ENCODE measurements at regions not wholly inside any gene's neighbourhood (a gene's known extent, or its start where the extent isn't known, plus 50 kb on each side); places are given as distances from the start of the nearest gene placed in this dataset.

DNA sequence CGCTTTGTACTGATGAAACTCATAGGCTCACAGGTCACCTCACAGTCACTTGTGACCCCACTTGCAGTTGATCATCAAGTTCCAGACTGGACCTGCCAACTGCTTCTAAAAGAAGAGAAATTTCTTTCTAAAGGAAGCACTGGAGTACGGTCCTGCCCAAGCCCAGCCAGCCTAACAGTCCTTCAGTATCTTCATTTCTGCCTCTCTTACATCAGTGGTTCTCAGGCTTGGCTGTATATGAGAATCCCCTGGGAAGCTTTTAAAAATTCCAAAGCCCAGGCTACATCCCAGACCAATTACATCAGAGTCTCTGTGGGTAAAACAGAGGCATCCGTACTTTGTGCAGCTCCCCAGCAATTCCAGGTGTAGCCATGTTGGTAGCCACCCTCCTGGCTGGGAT is 282.1 kb downstream of the NFIB start:
- DNase-seq: peak; percentile 65

DNA sequence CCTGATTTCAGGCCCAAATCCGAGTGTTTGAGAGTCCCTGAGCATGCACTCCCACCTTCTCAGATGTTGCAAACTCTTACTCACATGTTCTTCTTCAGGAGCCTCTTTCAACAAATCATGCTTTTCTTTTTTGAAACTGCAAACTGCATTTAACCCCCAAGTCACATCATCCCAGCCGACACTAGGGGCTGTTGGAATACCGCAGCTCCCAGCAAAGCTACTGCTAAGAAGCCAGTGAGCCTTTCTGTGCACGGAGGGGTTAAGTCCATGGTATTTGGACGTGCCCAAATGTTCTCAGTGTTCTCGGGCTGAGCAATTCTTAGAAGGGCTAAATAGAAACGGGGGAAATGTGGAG is 282.9 kb downstream of the NFIB start:
- peak; percentile 75 for DNase-seq

DNA sequence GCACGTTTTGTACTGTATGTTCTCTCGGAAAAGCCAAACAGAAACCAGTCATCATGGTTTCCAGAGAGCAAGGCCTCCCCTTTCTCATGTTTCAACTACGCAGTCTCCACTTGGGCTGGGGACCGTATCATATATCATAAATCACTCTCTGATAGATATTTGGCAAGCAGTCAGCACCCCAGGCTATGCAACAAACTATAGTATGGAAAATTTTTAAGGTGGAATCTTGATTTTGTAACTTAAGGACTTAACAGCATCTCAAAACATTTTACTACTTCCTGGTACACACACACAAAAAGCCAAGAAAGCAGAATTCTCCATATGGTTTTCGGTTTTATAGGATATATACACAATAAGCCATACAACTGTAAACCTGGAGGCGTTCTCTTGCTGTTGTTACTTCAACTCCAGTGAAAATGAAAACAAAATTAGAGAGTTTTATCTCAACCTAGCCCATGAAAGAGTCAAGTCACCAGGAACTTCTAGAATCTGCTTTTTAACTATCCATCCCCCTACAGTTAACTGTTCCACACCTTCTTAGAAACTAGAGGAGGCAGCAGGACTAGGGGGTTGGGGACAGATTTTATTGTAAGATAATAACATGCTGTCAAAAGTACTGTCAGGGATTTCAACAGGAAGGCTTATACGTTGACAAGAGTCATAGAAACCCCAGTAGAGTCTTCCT is 283.4 kb downstream of the NFIB start:
- peak; percentile 87 for DNase-seq

DNA sequence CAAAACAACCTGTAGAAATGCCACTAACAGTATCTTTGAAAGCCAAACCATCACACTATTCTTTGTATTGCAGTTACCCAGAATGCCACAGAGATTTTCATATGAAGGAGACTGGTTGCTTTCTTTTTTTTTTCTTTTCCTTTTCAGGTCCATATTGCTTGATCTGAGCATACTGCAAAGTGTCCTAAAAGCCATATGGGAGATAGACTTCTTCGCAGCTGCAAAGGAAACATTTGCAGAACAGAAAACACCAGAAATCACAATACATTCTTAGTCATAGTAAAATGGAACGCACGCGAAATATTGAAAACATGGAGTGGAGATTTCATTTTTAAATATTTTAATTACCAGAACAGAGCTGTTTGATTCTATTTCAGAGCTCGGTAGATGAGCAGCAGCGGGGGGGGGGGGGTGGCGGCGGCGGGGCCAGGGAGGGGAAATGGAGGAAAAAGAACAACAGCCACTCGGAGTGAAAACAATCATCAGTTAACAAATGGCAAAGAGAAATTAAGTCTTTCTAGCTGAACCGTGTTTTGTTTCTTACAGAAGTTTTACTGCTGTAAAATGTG is 284.1 kb downstream of the NFIB start:
- DNase-seq: no peak

DNA sequence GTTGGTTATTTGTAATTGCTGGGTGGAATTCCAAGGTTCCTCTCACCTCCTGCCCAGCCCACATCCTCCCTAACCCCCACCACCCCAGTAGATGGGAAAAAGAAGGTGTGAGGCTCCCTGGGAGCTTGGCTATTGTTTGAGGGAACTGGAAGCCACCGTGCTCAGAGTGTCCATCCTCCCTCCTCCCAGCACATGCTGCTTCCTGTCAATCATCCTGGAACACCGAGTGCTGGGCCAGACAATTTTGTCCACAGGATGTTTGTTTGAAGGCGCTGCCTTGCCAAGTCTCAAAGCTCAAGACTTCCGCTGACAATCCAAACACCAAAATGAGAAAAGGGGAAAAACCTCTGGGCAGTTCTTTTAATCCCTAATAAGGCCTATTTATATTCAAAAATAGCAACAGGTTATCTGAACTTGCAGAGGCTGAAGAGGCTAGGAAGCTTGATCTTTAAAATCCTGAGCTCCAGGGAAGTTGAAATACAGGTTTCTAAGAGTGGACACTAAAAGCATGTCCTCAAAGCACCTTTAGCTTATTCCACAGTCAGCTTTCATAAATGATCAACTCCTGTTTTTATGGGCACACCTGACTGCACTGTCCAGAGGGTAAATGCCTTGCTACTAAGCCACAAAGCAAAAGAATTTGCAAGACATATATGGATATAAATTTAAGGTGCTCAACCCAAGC is 286.7 kb downstream of the NFIB start:
- DNase-seq: no peak

DNA sequence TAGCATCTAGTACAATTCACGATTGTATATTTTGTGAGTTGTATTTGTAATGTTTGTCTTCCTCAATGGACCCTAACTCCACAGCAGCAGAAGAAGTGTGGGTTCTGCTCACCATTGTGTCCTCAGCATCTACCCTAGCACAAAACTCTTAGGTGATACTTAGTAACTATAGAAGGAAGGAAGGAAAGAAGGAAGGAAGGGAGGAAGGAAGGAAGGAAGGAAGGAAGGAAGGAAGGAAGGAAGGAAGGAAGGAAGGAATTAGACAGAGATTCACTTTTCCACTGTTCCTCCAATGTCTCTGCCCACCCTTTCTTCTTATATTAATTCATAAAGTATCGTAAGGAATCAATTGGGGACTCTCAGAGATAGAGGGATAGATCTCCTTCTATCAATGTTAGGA is 288.2 kb downstream of the NFIB start:
- DNase-seq: no peak

DNA sequence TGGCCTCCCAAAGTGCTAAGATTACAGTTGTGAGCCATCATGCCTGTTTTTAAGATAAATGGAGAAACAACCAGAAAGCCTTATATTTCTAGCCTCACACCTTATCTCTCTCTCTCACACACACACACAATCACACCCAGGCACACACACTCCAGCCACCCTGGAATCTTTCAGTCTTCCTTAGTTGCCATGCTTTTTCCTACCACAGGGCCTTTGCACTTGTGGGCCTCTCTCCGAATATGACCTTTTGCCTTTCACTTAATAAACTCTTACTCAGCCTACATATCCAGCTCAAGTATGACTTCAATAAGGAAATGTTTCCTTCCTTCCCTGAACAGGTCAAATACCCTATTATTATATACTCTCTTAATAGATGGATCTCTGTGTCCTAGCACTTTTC is 290.7 kb downstream of the NFIB start:
- no peak for DNase-seq

DNA sequence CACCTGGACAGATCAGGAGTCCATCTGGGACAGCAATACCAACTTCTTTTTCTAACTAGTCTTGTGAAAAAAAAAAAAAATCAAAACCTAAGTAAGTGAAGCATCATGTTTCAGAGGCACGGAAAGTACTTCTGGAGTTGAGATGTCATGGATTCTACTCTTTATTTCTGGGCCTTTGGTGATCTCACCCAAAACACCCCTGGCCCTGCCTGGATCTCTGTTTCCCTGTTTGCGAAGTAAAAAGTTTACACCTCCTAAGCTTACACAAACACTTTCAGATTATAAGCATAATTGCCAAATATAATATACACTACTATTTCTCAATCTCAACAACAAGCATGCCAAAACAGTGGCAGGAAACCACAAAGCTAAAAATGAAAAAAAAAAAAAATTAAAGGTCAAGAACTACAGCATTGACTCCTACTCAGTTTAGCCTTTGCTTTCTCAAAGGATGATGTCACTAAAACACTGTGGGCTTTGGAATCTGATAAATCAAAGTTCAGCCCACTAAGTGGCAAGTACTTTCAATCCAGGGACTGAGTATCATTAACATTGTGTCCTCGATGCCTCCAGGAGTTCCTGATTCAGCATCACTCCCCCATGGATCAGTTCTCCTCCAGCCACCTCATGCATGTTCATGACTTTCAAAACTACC is 291.9 kb downstream of the NFIB start:
- DNase-seq: no peak

DNA sequence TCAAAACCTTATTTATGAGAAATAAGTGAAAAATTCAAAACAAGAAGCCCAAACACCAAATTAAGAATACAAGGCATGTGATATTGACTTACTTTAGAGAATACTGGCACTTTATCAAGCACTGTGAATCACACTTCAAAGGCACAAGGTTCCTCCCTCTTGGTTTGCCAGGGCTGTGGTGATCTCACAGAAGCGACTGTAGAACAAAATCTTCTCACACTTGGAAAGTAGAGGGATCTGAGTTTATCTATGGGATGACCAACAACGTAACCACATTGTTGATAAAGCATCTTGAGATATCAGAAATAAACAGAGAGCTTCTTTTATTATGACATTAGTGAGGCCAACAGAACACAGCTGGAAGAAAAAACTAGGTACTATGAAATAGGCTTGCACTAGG is 295.9 kb downstream of the NFIB start:
- DNase-seq: peak; percentile 35

DNA sequence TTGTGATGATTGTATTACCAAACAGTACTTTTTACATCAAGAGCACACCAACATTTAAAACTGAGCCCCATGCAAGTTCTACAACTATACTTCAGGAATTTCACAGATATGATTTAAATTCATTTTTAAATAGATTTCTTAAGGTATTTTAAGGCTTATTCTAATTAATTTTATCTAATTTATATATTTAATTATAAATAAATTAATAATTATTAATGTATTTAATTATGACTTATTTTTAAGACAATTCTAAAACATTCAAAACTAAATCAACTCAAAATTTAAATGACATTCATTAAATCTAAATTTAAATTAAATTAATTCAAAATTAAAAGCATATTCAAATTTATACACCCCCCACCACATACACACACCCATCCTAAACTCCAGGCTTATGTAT is 299.2 kb downstream of the NFIB start:
- DNase-seq: no peak

DNA sequence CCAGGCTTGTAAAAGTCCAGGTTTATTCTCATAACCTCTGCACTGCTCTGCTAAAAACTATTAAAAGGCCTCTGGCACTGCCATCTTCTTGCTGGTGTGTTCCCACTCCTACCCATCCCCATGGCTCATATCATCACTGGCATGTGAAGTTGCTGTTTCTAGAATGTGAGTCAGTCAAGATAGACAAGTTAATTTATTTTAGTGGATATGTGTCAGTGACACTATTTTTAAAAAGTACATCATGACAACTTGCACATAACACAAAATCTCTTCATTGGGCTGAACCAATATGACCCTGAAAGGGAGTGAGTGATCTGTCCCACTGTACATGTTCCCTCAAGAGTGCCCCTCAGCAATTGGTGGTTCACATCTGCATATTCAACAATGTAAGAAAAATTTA is 299.7 kb downstream of the NFIB start:
- DNase-seq: no peak

DNA sequence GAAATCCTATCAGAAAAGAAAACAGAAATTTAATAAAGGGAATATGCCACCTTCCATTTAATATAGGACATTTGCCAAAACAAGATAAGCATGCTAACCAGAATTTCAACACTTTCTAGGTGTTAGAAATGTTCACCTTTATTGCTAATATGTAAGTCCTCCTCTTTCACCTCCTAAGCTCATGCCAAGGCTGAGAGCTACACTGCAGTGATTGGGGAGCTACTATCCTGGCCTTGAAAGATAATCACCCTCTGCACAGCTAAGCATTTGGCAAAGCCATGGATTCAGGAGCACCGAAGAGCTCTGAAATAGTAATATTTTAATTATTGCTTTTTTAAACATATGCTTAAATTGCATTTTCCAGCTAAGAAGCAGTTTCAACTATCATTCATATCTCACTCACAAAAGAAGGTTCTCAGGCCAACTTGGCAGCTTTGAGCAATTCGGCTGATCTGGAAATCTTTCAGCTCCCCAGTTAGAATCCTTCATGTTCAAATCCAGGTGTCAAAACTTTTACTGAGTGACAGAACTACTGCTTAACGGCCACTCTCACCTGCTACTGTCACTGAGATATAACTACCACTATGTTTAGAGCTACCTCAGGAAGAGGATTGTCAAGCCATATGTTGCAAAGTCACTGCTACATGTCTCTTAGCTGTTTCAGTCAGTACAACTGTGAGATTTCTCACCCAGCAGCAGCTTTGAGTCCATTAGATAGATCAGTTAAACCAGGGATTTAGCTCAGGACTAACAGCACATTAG is 302.0 kb downstream of the NFIB start:
- no peak for DNase-seq

DNA sequence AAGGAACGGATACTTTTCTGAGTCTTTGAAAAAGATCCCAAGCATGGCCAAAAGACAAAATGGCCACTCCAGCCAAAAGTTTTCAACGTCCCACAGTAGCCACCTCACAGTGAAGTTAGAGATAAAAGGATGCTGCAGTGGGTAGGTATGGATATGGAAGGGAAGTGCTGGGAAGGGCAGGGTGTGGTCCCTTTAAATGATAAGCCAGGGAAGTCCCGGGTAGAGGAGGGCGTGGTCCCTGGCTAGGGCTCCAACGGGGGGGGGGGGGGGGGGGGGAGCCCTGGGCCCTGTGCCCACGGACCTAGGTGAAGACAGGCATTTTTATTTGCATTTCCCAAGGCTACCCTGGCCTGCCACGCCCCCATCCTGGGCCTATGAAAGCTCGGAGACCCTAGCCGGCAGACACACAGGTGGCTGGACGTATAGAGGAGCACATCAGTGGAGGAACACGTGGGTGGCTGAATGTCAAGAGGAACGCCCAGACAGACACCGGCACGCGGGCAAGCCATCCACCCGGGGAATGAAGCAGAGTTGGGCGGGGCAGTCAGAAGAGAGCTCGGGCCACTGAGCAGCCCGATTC is 306.7 kb downstream of the NFIB start:
- no peak for DNase-seq

DNA sequence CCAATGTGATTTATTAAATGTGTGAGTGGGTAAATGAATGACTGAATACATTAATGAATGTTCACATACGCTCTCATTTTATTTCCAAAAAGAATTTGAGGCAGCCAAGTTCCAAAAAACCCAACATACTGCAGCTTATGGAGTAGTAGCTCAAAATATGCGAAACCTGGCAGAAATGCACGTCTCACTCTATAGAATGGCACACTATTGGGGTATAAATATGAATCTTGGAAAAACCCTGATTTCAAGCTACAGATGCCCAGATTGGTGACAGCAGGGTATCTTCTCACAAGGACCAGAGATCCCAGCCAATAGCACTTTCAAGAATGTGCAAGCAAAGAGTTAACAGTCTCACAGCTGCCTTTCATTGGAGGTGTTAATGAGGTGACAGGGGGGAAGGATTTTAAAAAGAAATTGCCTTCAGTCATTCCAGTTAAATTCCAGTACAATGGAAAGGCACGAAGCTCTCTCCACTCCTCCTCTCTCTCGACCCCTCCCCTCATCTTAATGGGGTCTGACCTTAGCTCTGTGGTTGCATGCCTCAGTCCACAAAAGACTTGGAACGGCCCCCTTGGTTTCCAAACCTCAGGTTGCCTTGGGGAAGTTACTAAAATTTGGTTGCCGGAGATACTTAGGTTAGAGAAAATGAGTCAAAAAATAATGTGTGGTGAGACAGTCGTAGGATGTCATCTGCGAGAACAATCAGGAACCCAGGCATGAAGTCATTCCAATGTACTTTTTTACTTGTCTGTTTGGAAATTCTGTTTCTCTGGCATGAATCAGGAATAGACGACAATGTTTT is 307.4 kb downstream of the NFIB start:
- peak; percentile 12 for DNase-seq

DNA sequence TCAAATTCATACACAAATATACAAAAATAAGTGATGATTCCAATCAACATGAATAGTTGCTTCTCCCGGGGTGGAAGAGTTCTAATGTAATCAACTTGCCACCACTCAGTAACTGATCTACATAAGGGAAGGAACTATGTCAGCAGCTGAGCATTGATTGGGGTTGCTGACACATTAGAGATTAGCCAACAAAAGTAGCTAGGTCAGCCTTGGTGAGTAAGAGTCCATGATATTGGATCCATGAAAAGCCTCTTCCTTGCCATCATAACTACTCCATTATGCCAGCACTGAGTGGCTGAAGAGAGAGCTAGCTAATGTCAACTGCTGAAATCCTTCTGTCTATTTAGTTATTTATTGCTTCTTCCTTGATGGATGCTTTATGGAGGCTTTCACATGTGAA is 309.8 kb downstream of the NFIB start:
- DNase-seq: no peak

DNA sequence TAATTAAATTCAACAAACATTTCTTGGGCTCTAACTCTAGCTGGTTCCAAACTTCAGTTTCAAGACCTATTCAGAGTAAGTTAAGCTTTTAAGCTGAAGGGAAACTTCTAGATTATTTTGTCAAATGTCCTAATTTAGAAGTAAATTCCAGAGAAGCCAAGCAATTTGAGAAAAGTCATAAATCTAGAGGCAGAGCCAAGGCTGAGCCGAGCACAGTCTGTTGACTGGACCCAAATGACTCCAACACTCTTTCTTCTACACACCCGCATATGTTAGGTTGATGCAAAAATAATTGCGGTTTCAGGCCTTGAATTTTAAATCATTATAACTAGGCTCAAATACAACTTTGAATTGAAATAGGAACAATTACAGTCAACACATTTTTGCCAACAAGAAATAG is 319.7 kb downstream of the NFIB start:
- DNase-seq: no peak

DNA sequence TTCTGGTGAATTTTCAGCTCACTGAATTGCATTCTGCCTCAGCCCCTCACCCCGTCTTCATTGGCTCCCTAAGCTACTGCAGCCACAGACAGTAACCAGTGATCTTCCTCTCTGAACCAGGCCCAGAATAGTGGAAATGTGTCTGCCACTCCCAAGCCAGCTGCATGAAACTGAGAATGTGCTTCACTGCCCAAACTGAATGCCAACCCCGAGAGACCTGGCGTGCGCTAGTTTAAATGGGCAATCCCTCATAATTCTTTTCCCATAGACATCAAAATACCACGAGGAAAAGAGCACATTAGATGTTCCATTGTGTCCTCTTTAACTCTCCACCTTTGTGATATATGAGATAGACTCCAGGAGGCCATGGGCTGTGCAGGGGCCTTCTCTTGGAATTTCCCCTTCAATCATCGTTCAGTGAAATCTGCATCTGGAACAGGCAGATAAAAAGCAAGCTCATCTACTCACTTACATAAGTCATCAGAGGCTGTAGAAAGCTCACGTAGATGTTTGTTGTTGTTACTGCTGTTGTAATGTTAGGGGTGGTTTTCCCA is 320.2 kb downstream of the NFIB start:
- DNase-seq: no peak

DNA sequence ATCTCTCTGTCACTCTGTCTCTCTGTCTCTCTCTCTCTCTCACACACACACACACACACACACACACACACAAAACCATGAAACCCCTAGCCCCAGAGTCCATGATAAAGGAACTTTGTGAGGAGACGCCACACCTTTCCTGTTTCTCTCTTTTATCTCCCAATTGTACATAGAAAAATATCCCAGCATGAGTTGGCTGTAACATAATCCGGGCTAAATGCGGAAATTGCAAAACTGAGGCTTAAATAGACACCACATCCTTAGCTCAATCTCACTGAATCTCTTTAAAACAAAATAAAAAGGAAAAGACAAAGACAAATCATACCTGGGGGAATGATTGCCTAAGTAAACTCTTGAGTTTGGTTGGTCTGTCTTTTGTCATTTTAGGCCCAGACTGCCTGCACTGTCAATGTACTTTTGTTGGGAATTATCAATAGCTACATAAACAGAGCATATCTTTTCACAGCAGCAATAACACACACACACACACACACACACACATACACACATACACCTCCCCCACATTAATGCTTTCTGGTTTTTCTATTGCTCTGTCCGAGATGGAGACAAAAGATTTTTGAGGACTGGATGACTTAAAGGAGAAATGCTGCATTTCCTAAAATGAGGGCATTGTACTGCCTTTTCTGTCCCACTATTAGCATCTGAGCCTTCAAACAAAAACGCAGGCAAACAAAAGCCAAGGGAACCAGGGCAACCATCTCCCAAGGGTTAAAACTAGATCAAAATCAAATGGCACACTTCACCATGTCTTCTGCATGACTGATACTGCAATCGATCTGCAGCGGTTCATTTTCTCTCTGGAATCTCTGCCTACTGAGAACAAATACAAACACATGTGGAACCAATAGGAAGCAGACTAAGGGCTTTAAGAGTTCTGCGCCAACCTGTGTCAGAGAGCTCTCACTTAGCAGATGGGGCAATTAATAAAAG is 321.5 kb downstream of the NFIB start:
- no peak for DNase-seq

DNA sequence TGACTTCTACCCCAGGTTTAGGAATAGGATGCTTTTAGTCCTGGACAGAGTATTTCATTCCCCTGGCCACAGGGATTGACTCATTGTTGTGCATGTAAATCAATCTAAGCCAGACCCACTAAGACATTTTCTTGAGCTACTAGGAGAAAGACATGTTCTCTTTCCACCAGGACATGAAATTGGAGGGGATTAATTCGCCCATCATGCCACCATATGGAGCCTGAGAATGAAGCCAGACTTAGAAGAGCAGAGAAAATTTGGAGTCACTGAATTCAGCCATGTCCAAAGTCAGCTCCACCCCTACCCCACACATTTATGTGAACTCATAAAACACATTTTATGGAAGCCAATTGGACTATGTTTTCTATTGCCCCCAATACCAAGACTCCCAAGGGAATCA is 322.5 kb downstream of the NFIB start:
- no peak for DNase-seq

DNA sequence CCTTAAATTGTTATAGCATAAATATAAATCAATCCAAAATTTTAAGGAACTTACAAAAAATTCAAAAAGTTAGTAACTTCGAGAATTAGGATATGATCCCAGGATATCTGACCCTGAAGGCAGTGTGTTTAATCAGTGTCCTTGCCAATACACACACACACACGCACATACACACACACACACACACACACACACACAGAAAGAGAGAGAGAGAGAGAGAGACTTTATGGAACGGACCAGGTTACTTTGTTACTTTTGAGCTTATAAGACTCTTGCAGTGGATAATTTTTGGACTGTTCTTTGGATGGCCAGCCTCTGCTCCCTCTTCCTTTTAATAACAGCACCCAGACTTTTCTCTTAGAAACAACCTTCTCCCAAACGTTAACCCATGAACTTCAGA is 322.9 kb downstream of the NFIB start:
- no peak for DNase-seq

All from fibroblast of skin of abdomen (primary cell).